ENCODE measurements at regions not wholly inside any gene's neighbourhood (a gene's known extent, or its start where the extent isn't known, plus 50 kb on each side); places are given as distances from the start of the nearest gene placed in this dataset.

GRCh38 chr7:142320883-142321282 is 63.0 kb upstream of the PRSS58 start:
- DNase-seq: no peak
- no peaks in the 10 kb centered on the region for H3K27me3 ChIP-seq (ENCODE audit: control insufficient read depth, insufficient read depth, low read length)
- no peak overlapping the region for H3K4me3 ChIP-seq (ENCODE audit: insufficient read depth, low read depth, low read length)
- no peaks in the 10 kb centered on the region for H3K36me3 ChIP-seq (replicated peaks; ENCODE audit: control insufficient read depth, insufficient read depth, low read length)

DNA sequence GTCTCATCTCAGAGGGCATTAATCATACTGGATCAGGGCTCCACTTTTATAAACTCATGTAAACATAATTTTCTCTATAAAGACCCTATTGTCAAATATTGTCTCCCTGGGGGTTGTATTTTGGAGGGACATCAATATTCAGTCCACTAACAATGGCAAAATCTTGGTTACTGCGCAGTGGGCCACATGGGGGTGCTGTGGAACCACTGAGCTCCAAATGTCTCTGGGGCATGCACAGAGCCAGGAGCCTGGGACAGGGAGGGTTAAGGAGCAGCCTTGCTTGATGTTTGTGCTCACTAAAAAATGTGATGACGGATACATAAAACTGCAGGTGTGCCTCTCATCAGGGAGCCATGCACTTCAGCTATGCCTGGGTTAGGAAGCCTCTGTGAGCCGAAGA is 62.1 kb upstream of the PRSS58 start:
- DNase-seq: peak; percentile 54
- no peak overlapping the region for H3K4me3 ChIP-seq (ENCODE audit: insufficient read depth, low read depth, low read length)
- H3K27me3 ChIP-seq (ENCODE audit: control insufficient read depth, insufficient read depth, low read length): no peaks in the 10 kb centered on the region
- no peaks in the 10 kb centered on the region for H3K36me3 ChIP-seq (replicated peaks; ENCODE audit: control insufficient read depth, insufficient read depth, low read length)

- no peaks in the 10 kb centered on the region for H3K36me3 ChIP-seq (replicated peaks; ENCODE audit: control insufficient read depth, insufficient read depth, low read length)
- no peaks in the 10 kb centered on the region; the same call in 1 of the 2 replicates for H3K27me3 ChIP-seq (ENCODE audit: control insufficient read depth, insufficient read depth, low read length)
- no peak for DNase-seq
- no peak overlapping the region for H3K4me3 ChIP-seq (ENCODE audit: insufficient read depth, low read depth, low read length)
These were observed 56.4 kb upstream of the PRSS58 start for GRCh38 chr7:142314281-142314680.

DNA sequence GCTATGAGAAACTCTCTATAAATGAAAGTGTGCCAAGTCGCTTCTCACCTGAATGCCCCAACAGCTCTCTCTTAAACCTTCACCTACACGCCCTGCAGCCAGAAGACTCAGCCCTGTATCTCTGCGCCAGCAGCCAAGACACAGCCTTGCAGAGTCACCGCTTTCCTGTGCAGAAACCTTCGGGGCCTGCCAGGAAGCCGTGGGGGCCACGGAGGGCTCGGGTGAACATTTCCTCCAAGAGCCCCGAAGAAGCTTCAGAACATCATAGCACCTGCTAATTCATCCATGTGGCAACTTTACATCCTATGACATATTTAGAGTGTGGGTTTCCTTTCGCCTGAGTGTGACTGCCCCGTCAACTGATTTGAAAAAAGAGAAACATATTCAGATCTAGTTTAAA is 55.7 kb upstream of the PRSS58 start:
- Histone ChIP-seq H3K36me3 (replicated peaks; ENCODE audit: control insufficient read depth, insufficient read depth, low read length) (no peaks in the 10 kb centered on the region), H3K27me3 (ENCODE audit: control insufficient read depth, insufficient read depth, low read length) (no peaks in the 10 kb centered on the region; the same call in 1 of the 2 replicates), H3K4me3 (ENCODE audit: insufficient read depth, low read depth, low read length) (no peak overlapping the region)
- DNase-seq: no peak

DNA sequence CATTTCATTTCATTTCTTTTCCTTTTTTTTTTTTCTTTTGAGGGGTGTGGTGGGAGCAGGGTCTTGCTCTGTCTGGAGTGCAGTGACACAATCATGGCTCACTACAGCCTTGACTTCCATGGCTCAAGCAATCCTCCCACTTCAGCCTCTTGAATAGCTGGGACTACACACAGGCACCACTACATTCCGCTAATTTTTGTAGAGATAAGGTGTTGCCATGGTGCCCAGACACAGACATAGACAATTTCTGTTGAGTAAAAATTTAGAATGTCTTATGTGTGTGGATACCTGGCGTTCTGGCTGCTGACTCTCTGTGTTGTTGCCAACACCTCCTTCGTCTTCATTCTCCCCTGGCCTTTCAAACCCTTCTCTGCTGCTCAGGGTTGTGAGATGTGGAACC is 54.0 kb upstream of the PRSS58 start:
- Histone ChIP-seq H3K27me3 (ENCODE audit: control insufficient read depth, insufficient read depth, low read length) (no peaks in the 10 kb centered on the region; the same call in 1 of the 2 replicates), H3K36me3 (replicated peaks; ENCODE audit: control insufficient read depth, insufficient read depth, low read length) (no peaks in the 10 kb centered on the region), H3K4me3 (ENCODE audit: insufficient read depth, low read depth, low read length) (no peak overlapping the region)
- no peak for DNase-seq

DNA sequence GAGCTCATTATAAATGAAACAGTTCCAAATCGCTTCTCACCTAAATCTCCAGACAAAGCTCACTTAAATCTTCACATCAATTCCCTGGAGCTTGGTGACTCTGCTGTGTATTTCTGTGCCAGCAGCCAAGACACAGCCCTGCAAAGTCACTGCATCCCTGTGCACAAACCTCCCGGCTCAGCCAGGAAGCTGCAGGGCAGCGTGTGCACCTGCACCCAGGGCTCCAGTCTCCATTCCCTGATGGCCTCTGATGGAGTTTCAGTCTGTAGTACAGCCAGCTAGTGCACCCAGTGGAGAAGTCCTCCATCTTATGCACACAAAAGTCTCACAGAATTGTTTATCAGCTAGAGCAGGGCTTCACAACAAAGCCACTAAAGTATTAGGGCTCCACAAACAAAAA is 51.1 kb upstream of the PRSS58 start:
- no peak overlapping the region for H3K4me3 ChIP-seq (ENCODE audit: insufficient read depth, low read depth, low read length)
- no peak for DNase-seq
- no peaks in the 10 kb centered on the region; the same call in 1 of the 2 replicates for H3K27me3 ChIP-seq (ENCODE audit: control insufficient read depth, insufficient read depth, low read length)
- H3K36me3 ChIP-seq (replicated peaks; ENCODE audit: control insufficient read depth, insufficient read depth, low read length): no peaks in the 10 kb centered on the region

- Histone ChIP-seq H3K4me3 (ENCODE audit: insufficient read depth, low read depth, low read length) (no peak overlapping the region), H3K36me3 (replicated peaks; ENCODE audit: control insufficient read depth, insufficient read depth, low read length) (no peaks in the 10 kb centered on the region), H3K27me3 (ENCODE audit: control insufficient read depth, insufficient read depth, low read length) (no peaks in the 10 kb centered on the region; the same call in 1 of the 2 replicates)
- no peak for DNase-seq
These were observed 50.5 kb upstream of the PRSS58 start for GRCh38 chr7:142308326-142308725.

Measured in H7 (cell line).